ENCODE measurements at regions not wholly inside any gene's neighbourhood (a gene's known extent, or its start where the extent isn't known, plus 50 kb on each side); places are given as distances from the start of the nearest gene placed in this dataset.

GRCh38 chr16:86061721-86062120, 162.8 kb downstream of the IRF8 start:
- Histone ChIP-seq H3K27ac (ENCODE audit: low read depth, low read length) (no peak overlapping the region), H3K79me2 (ENCODE audit: control insufficient read depth, insufficient read depth, low read length, unreplicated experiment) (no peaks in the 10 kb centered on the region), H3K4me1 (ENCODE audit: control insufficient read depth, insufficient read depth, low read length, unreplicated experiment) (no peaks in the 10 kb centered on the region), H3K27me3 (ENCODE audit: insufficient read depth, low read length) (peaks cover 36% of the 10 kb centered on the region), H3K36me3 (ENCODE audit: insufficient read depth, low read length) (no peaks in the 10 kb centered on the region), H2AFZ (ENCODE audit: low read length, unreplicated experiment) (no peak overlapping the region), H3K4me3 (ENCODE audit: low read depth, low read length) (no peak overlapping the region)

GRCh38 chr16:86062271-86062965, 163.5 kb downstream of the IRF8 start:
- no peak overlapping the region for H3K27ac ChIP-seq (ENCODE audit: low read depth, low read length)
- no peak overlapping the region for H2AFZ ChIP-seq (ENCODE audit: low read length, unreplicated experiment)
- H3K4me3 ChIP-seq (ENCODE audit: low read depth, low read length), result no peak overlapping the region
- no peaks in the 10 kb centered on the region for H3K36me3 ChIP-seq (ENCODE audit: insufficient read depth, low read length)
- H3K27me3 ChIP-seq (ENCODE audit: insufficient read depth, low read length), result peaks cover 35% of the 10 kb centered on the region
- no peaks in the 10 kb centered on the region for H3K4me1 ChIP-seq (ENCODE audit: control insufficient read depth, insufficient read depth, low read length, unreplicated experiment)
- no peaks in the 10 kb centered on the region for H3K79me2 ChIP-seq (ENCODE audit: control insufficient read depth, insufficient read depth, low read length, unreplicated experiment)

GRCh38 chr16:86063760-86064405, 164.9 kb downstream of the IRF8 start:
- Histone ChIP-seq H3K4me1 (ENCODE audit: control insufficient read depth, insufficient read depth, low read length, unreplicated experiment) (no peaks in the 10 kb centered on the region), H3K4me3 (ENCODE audit: low read depth, low read length) (no peak overlapping the region), H3K27me3 (ENCODE audit: insufficient read depth, low read length) (peaks cover 23% of the 10 kb centered on the region), H3K79me2 (ENCODE audit: control insufficient read depth, insufficient read depth, low read length, unreplicated experiment) (no peaks in the 10 kb centered on the region), H3K27ac (ENCODE audit: low read depth, low read length) (no peak overlapping the region), H3K36me3 (ENCODE audit: insufficient read depth, low read length) (no peaks in the 10 kb centered on the region), H2AFZ (ENCODE audit: low read length, unreplicated experiment) (no peak overlapping the region)

GRCh38 chr16:86064431-86065250, 165.7 kb downstream of the IRF8 start:
- no peaks in the 10 kb centered on the region for H3K36me3 ChIP-seq (ENCODE audit: insufficient read depth, low read length)

GRCh38 chr16:86065711-86066110, 166.7 kb downstream of the IRF8 start:
- no peak overlapping the region for H3K4me3 ChIP-seq (ENCODE audit: low read depth, low read length)
- H3K27me3 ChIP-seq (ENCODE audit: insufficient read depth, low read length), result peaks cover 9% of the 10 kb centered on the region
- H3K4me1 ChIP-seq (ENCODE audit: control insufficient read depth, insufficient read depth, low read length, unreplicated experiment), result no peaks in the 10 kb centered on the region
- no peak overlapping the region for H3K27ac ChIP-seq (ENCODE audit: low read depth, low read length)
- no peak overlapping the region for H2AFZ ChIP-seq (ENCODE audit: low read length, unreplicated experiment)
- no peaks in the 10 kb centered on the region for H3K36me3 ChIP-seq (ENCODE audit: insufficient read depth, low read length)
- no peaks in the 10 kb centered on the region for H3K79me2 ChIP-seq (ENCODE audit: control insufficient read depth, insufficient read depth, low read length, unreplicated experiment)

More at GRCh38 chr16:86064431-86065250, 165.7 kb downstream of the IRF8 start:
- peaks cover 18% of the 10 kb centered on the region for H3K27me3 ChIP-seq (ENCODE audit: insufficient read depth, low read length)
- no peaks in the 10 kb centered on the region for H3K79me2 ChIP-seq (ENCODE audit: control insufficient read depth, insufficient read depth, low read length, unreplicated experiment)
- no peaks in the 10 kb centered on the region for H3K4me1 ChIP-seq (ENCODE audit: control insufficient read depth, insufficient read depth, low read length, unreplicated experiment)
- no peak overlapping the region for H3K27ac ChIP-seq (ENCODE audit: low read depth, low read length)
- H3K4me3 ChIP-seq (ENCODE audit: low read depth, low read length), result no peak overlapping the region
- no peak overlapping the region for H2AFZ ChIP-seq (ENCODE audit: low read length, unreplicated experiment)

- Histone ChIP-seq H3K36me3 (ENCODE audit: insufficient read depth, low read length) (no peaks in the 10 kb centered on the region), H3K27ac (ENCODE audit: low read depth, low read length) (no peak overlapping the region), H3K4me3 (ENCODE audit: low read depth, low read length) (no peak overlapping the region), H3K4me1 (ENCODE audit: control insufficient read depth, insufficient read depth, low read length, unreplicated experiment) (no peaks in the 10 kb centered on the region), H3K27me3 (ENCODE audit: insufficient read depth, low read length) (0 out of 2 replicates have a peak, but pooled peaks cover 3% of the 10 kb centered on the region), H3K79me2 (ENCODE audit: control insufficient read depth, insufficient read depth, low read length, unreplicated experiment) (no peaks in the 10 kb centered on the region), H2AFZ (ENCODE audit: low read length, unreplicated experiment) (no peak overlapping the region)
Measured at GRCh38 chr16:86066811-86067210, 167.8 kb downstream of the IRF8 start.

- no peak overlapping the region for H2AFZ ChIP-seq (ENCODE audit: low read length, unreplicated experiment)
- H3K79me2 ChIP-seq (ENCODE audit: control insufficient read depth, insufficient read depth, low read length, unreplicated experiment), result no peaks in the 10 kb centered on the region
- no peaks in the 10 kb centered on the region for H3K36me3 ChIP-seq (ENCODE audit: insufficient read depth, low read length)
- H3K4me1 ChIP-seq (ENCODE audit: control insufficient read depth, insufficient read depth, low read length, unreplicated experiment), result no peaks in the 10 kb centered on the region
- H3K27ac ChIP-seq (ENCODE audit: low read depth, low read length), result no peak overlapping the region
- 0 out of 2 replicates have a peak, but pooled peaks cover 3% of the 10 kb centered on the region for H3K27me3 ChIP-seq (ENCODE audit: insufficient read depth, low read length)
- H3K4me3 ChIP-seq (ENCODE audit: low read depth, low read length), result no peak overlapping the region
Measured at GRCh38 chr16:86067516-86067915, 168.6 kb downstream of the IRF8 start.

- no peaks in the 10 kb centered on the region for H3K4me1 ChIP-seq (ENCODE audit: control insufficient read depth, insufficient read depth, low read length, unreplicated experiment)
- no peak overlapping the region for H3K27ac ChIP-seq (ENCODE audit: low read depth, low read length)
- 0 out of 2 replicates have a peak, but pooled peaks cover 3% of the 10 kb centered on the region for H3K27me3 ChIP-seq (ENCODE audit: insufficient read depth, low read length)
- H3K79me2 ChIP-seq (ENCODE audit: control insufficient read depth, insufficient read depth, low read length, unreplicated experiment), result no peaks in the 10 kb centered on the region
- no peak overlapping the region for H3K4me3 ChIP-seq (ENCODE audit: low read depth, low read length)
- no peaks in the 10 kb centered on the region for H3K36me3 ChIP-seq (ENCODE audit: insufficient read depth, low read length)
- no peak overlapping the region for H2AFZ ChIP-seq (ENCODE audit: low read length, unreplicated experiment)
Measured at GRCh38 chr16:86067936-86068335, 169.0 kb downstream of the IRF8 start.

- no peaks in the 10 kb centered on the region for H3K36me3 ChIP-seq (ENCODE audit: insufficient read depth, low read length)
- no peak overlapping the region for H3K27ac ChIP-seq (ENCODE audit: low read depth, low read length)
- no peaks in the 10 kb centered on the region for H3K79me2 ChIP-seq (ENCODE audit: control insufficient read depth, insufficient read depth, low read length, unreplicated experiment)
- H3K27me3 ChIP-seq (ENCODE audit: insufficient read depth, low read length), result 0 out of 2 replicates have a peak, but pooled peaks cover 6% of the 10 kb centered on the region
- H3K4me3 ChIP-seq (ENCODE audit: low read depth, low read length), result no peak overlapping the region
- no peaks in the 10 kb centered on the region for H3K4me1 ChIP-seq (ENCODE audit: control insufficient read depth, insufficient read depth, low read length, unreplicated experiment)
- no peak overlapping the region for H2AFZ ChIP-seq (ENCODE audit: low read length, unreplicated experiment)
Measured at GRCh38 chr16:86068722-86069121, 169.8 kb downstream of the IRF8 start.

GRCh38 chr16:86069736-86070298, 170.9 kb downstream of the IRF8 start:
- H3K4me1 ChIP-seq (ENCODE audit: control insufficient read depth, insufficient read depth, low read length, unreplicated experiment), result no peaks in the 10 kb centered on the region
- H3K27ac ChIP-seq (ENCODE audit: low read depth, low read length), result no peak overlapping the region
- no peaks in the 10 kb centered on the region for H3K79me2 ChIP-seq (ENCODE audit: control insufficient read depth, insufficient read depth, low read length, unreplicated experiment)
- no peak overlapping the region for H3K4me3 ChIP-seq (ENCODE audit: low read depth, low read length)
- no peaks in the 10 kb centered on the region for H3K36me3 ChIP-seq (ENCODE audit: insufficient read depth, low read length)
- no peak overlapping the region for H2AFZ ChIP-seq (ENCODE audit: low read length, unreplicated experiment)
- 0 out of 2 replicates have a peak, but pooled peaks cover 6% of the 10 kb centered on the region for H3K27me3 ChIP-seq (ENCODE audit: insufficient read depth, low read length)
